Liver (tissue), 8 donors: ENCODE measurements at regions not wholly inside any gene's neighbourhood (a gene's known extent, or its start where the extent isn't known, plus 50 kb on each side); places are given as distances from the start of the nearest gene placed in this dataset.
A peak's percentile ranks its signal among the peaks of the same experiment; 100 is the strongest.

Source experiments
- DNase-seq: peaks from one replicate; pipeline ENCODE4 v3.0.0-alpha.2; 2017; ENCODE audit warnings: low spot score
- H3K27ac ChIP-seq, 2 donors: one replicate each; pipeline ENCODE4 v1.7.0; 2013; ENCODE audit warnings: inconsistent platforms in 2 of 2, low read length in 2 of 2, control low read depth in 1 of 2, low read depth in 1 of 2, mild to moderate bottlenecking in 1 of 2
- H3K27me3 ChIP-seq, 4 donors: one replicate each; pipeline versions ENCODE4 v1.6.1 to v1.7.0; 2013; ENCODE audit warnings: low read length in 3 of 4, inconsistent platforms in 1 of 4, mild to moderate bottlenecking in 1 of 4, moderate library complexity in 1 of 4; ENCODE audit not compliant: control insufficient read depth in 4 of 4, insufficient read depth in 4 of 4
- H3K36me3 ChIP-seq, 4 donors: one replicate each; pipeline versions ENCODE4 v1.6.1 to v1.7.0; 2013; ENCODE audit warnings: low read length in 3 of 4, mild to moderate bottlenecking in 3 of 4, low read depth in 1 of 4, moderate library complexity in 1 of 4; ENCODE audit not compliant: control insufficient read depth in 4 of 4, insufficient read depth in 3 of 4
- H3K4me1 ChIP-seq, 4 donors: one replicate each; pipeline versions ENCODE4 v1.6.1 to v1.7.0; 2013; ENCODE audit warnings: low read length in 3 of 4, mild to moderate bottlenecking in 3 of 4, moderate library complexity in 1 of 4; ENCODE audit not compliant: control insufficient read depth in 4 of 4, insufficient read depth in 4 of 4
- H3K4me3 ChIP-seq, 3 donors: one replicate each; pipeline versions ENCODE4 v1.6.1 to v1.7.0; 2013; ENCODE audit warnings: low read length in 3 of 3, control low read depth in 1 of 3, low read depth in 1 of 3, mild to moderate bottlenecking in 1 of 3
- H3K9ac ChIP-seq, 2 donors: one replicate each; pipeline ENCODE4 v1.7.0; 2013; ENCODE audit warnings: low read length in 2 of 2, mild to moderate bottlenecking in 2 of 2, moderate library complexity in 2 of 2, control low read depth in 1 of 2, low read depth in 1 of 2
- H3K9me3 ChIP-seq, 4 donors: one replicate each; pipeline versions ENCODE4 v1.6.1 to v1.7.0; 2013; ENCODE audit warnings: low read length in 3 of 4; ENCODE audit not compliant: control insufficient read depth in 4 of 4
- CTCF ChIP-seq: fragments of 150-350 bp; IDR thresholded peaks from 2 replicates; pipeline ENCODE4 v1.5.1; 2017; ENCODE audit warnings: improper control_type of control experiment, low read depth, low read length; ENCODE audit not compliant: missing input control
- FOXA1 ChIP-seq: IDR thresholded peaks from 2 replicates; pipeline ENCODE4 v1.6.1; 2016; ENCODE audit warnings: antibody characterized with exemption
- FOXA2 ChIP-seq: IDR thresholded peaks from 2 replicates; pipeline ENCODE4 v1.6.1; 2016; ENCODE audit warnings: antibody characterized with exemption
- GABPA ChIP-seq, 2 donors: IDR thresholded peaks in 1 of 2; conservative IDR thresholded peaks in 1 of 2; 2 replicates each; pipeline ENCODE4 v1.6.1; 2016; ENCODE audit warnings: antibody characterized with exemption in 2 of 2, mild to moderate bottlenecking in 1 of 2, moderate library complexity in 1 of 2
- HNF4A ChIP-seq, 2 donors: conservative IDR thresholded peaks; 2 replicates each; pipeline ENCODE4 v1.6.1; 2016; ENCODE audit warnings: antibody characterized with exemption in 2 of 2, mild to moderate bottlenecking in 2 of 2
- HNF4G ChIP-seq: IDR thresholded peaks from 2 replicates; pipeline ENCODE4 v1.6.1; 2016; ENCODE audit warnings: antibody characterized with exemption
- MAX ChIP-seq: IDR thresholded peaks from 2 replicates; pipeline ENCODE4 v1.6.1; 2016; ENCODE audit warnings: antibody characterized with exemption
- RXRA ChIP-seq, 2 donors: IDR thresholded peaks; 2 replicates each; pipeline ENCODE4 v1.6.1; 2017 to 2018; ENCODE audit warnings: antibody characterized with exemption in 2 of 2, mild to moderate bottlenecking in 1 of 2
- SP1 ChIP-seq: IDR thresholded peaks from 2 replicates; pipeline ENCODE4 v1.6.1; 2018; ENCODE audit warnings: antibody characterized with exemption, mild to moderate bottlenecking
- ZBTB33 ChIP-seq: IDR thresholded peaks from 2 replicates; pipeline ENCODE4 v1.6.1; 2016; ENCODE audit warnings: antibody characterized with exemption
- WGBS: extraction: QIAGEN DNeasy Blood & Tissue Kit; methylation state at CpG from one replicate; pipeline ENCODE4 v1.1.7; 2013; 5-methylcytosine and 5-hydroxymethylcytosine counted together
- TF ChIP-seq, protein P1 (sequence below): IDR thresholded peaks from 2 replicates; pipeline ENCODE4 v1.6.1; 2016; ENCODE audit warnings: antibody characterized with exemption, mild to moderate bottlenecking
- donor health status: healthy.
- donor health status: healthy.
- donor health status: healthy.
- donor health status: healthy.
- donor health status: healthy.

DNA sequence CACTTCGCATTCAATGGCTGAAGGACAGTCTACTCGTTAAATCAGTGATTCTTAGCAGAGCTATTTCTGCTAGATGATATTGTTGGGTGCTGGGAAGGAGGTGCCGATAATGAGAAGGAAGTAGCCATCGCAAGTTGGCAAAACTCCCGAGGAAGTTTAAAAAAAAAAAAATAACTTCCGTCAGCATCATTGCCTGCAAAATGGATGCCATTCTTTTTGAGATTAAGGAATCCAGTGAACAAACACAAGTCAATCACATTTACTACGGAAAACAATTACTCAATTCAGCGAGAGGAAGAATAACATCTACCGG lies 74.4 kb upstream of the SFMBT2 start:
- no peak for DNase-seq

DNA sequence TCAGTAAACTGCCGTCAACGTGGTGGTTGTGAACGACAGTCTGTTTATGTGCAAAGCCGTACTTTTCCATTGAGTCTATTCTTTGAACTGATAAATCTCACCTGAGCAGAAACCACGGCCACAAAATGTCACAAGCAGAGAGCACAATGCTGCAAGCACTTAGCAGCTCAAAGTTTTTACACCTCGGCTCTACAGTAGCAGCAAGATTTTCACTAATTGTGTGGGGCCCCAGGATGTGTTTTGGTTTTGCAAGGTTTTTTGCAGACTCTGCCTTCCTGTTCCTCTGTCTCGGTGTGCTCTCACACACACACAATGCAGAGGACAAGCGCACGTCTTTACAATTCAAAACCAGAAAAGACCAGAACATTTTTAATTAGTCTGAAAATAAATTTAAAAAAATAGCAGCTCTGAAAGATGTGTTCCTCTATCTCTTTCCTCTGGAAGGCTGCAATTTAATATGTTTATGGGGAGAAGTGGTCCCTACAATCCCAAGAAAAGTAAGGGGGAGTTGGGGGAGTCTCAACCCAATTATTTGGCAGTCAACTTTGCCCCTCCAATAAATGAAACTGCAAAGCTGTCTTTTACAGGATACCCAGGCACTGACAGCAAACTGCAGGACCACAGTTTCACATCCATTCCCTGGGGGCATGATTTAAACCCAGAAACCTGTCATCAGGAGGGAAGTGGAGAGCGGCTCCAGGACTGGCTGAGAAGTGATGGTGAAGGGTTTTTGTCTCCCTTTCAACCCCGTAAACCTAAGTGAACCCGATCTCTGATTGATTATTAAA lies 73.8 kb upstream of the SFMBT2 start:
- Histone ChIP-seq H3K4me3 (no peak overlapping the region), H3K27me3 (no peaks in the 10 kb centered on the region), H3K4me1 (peaks cover 0 to 2% (median 0%) of the 10 kb centered on the region in 4 donors), H3K36me3 (no peaks in the 10 kb centered on the region), H3K9ac (no peak overlapping the region), H3K9me3 (peaks cover 0 to 2% (median 0%) of the 10 kb centered on the region in 4 donors), H3K27ac (peak overlapping the region; percentile 15 to 69)
- DNase-seq = no peak
- 37% methylated on average over 12 of the region's 12 CpGs for WGBS
- TF ChIP-seq MAX (no peak), ZBTB33 (no peak), RXRA (IDR thresholded peaks at IDR 0.05) (no peak), HNF4A (conservative IDR thresholded peaks at IDR 0.05) (no peak), CTCF (no peak), SP1 (no peak)

More for the DNA sequence above, 74.4 kb upstream of the SFMBT2 start:
- peaks cover 0 to 2% (median 0%) of the 10 kb centered on the region in 4 donors for H3K9me3 ChIP-seq
- 41% methylated on average over 9 of the region's 9 CpGs for WGBS
- H3K27ac ChIP-seq = peak overlapping the region; percentile 15 to 69
- peaks cover 0 to 2% (median 0%) of the 10 kb centered on the region in 4 donors for H3K4me1 ChIP-seq
- H3K36me3 ChIP-seq = no peaks in the 10 kb centered on the region
- TF ChIP-seq RXRA (IDR thresholded peaks at IDR 0.05) (no peak), CTCF (no peak), MAX (no peak), FOXA1 (no peak), GABPA (IDR thresholded peaks at IDR 0.05 in 1 of 2, conservative IDR thresholded peaks at IDR 0.05 in 1 of 2) (no peak), HNF4G (no peak), FOXA2 (no peak), SP1 (no peak)
- TF ChIP-seq, protein P1, sequence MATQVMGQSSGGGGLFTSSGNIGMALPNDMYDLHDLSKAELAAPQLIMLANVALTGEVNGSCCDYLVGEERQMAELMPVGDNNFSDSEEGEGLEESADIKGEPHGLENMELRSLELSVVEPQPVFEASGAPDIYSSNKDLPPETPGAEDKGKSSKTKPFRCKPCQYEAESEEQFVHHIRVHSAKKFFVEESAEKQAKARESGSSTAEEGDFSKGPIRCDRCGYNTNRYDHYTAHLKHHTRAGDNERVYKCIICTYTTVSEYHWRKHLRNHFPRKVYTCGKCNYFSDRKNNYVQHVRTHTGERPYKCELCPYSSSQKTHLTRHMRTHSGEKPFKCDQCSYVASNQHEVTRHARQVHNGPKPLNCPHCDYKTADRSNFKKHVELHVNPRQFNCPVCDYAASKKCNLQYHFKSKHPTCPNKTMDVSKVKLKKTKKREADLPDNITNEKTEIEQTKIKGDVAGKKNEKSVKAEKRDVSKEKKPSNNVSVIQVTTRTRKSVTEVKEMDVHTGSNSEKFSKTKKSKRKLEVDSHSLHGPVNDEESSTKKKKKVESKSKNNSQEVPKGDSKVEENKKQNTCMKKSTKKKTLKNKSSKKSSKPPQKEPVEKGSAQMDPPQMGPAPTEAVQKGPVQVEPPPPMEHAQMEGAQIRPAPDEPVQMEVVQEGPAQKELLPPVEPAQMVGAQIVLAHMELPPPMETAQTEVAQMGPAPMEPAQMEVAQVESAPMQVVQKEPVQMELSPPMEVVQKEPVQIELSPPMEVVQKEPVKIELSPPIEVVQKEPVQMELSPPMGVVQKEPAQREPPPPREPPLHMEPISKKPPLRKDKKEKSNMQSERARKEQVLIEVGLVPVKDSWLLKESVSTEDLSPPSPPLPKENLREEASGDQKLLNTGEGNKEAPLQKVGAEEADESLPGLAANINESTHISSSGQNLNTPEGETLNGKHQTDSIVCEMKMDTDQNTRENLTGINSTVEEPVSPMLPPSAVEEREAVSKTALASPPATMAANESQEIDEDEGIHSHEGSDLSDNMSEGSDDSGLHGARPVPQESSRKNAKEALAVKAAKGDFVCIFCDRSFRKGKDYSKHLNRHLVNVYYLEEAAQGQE = no peak
- no peak overlapping the region for H3K9ac ChIP-seq
- H3K27me3 ChIP-seq = no peaks in the 10 kb centered on the region
- no peak overlapping the region for H3K4me3 ChIP-seq
